ENCODE measurements at regions not wholly inside any gene's neighbourhood (a gene's known extent, or its start where the extent isn't known, plus 50 kb on each side); places are given as distances from the start of the nearest gene placed in this dataset.

DNA sequence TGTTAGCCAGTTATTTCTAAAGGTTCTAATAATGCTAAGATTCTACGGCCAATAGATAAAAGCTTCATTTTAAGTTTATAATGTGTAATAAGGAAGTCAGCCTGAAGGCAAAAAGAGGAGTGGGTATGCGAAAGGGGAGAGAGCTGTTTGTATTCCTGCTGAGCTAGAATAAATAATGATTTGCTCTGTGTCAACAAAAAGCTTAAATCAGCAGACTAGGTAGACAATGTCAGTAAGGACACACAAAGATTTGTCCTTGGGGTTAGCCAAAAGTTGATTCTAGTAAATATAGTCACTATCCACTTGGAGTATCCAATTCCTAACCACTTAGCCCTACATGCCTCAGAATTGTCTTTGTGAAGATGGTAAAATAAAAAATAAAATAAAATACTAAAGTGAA lies 90.3 kb upstream of the GRIA3 start:
- TF ChIP-seq CTCF (IDR thresholded peaks at IDR 0.05) (no peak), POLR2A (IDR thresholded peaks at IDR 0.05) (no peak)
